GM12878 (cell line): ENCODE measurements at regions not wholly inside any gene's neighbourhood (a gene's known extent, or its start where the extent isn't known, plus 50 kb on each side); places are given as distances from the start of the nearest gene placed in this dataset.

Experiments
- ATAC-seq: fragments of 200-7000 bp; cut with Tn5 transposase; 3 replicates; pipeline ENCODE4 v1.9.1; 2020; ENCODE audit warnings: mild to moderate bottlenecking, moderate library complexity
- BruUV-seq: library from RNA; stranded (reverse); fragments of 400-500 nt; replicated peaks from 2 replicates; lab custom pipeline; 2021; lab: Mats Ljungman, UMichigan
- CTCF ChIA-PET: fragments of 300-600 bp; sonication (Branson Sonifier 250); formaldehyde crosslinking; extraction: SDS; loops from one replicate; lab custom pipeline; 2021; ENCODE audit warnings: inconsistent platforms; lab: Yijun Ruan, JAX
- POLR2A ChIA-PET: fragments of 350-600 bp; formaldehyde crosslinking; extraction: SDS; loops from one replicate; lab custom pipeline; 2021; ENCODE audit warnings: inconsistent platforms; lab: Charles Lee
- RAD21 ChIA-PET: fragments of 300-600 bp; sonication (Branson Sonifier 250); formaldehyde crosslinking; loops from one replicate; lab custom pipeline; 2023; ENCODE audit warnings: antibody characterized with exemption; ENCODE audit not compliant: unreplicated experiment; lab: Charles Lee
- SMC1A ChIA-PET: fragments of 300-600 bp; sonication (Branson Sonifier 250); formaldehyde crosslinking; loops from one replicate; lab custom pipeline; 2023; ENCODE audit not compliant: unreplicated experiment, uncharacterized antibody; lab: Charles Lee
- DNase-seq: peaks from one replicate; pipeline ENCODE4 v3.0.0-alpha.2; 2011; ENCODE audit warnings: low read depth, low spot score
- FAIRE-seq: peaks from 3 replicates; lab custom pipeline; 2011; peaks lifted over from hg19 to GRCh38; lab: Jason Lieb, UNC
- H2AFZ ChIP-seq: 2 replicates; pipeline ENCODE4 v1.6.0; 2011; ENCODE audit warnings: low read depth, low read length, control low read depth; ENCODE audit not compliant: control insufficient read depth
- H3K27ac ChIP-seq: 2 replicates; pipeline ENCODE4 v1.5.1; 2011; ENCODE audit warnings: control low read depth; ENCODE audit not compliant: control insufficient read depth, insufficient read depth
- H3K27me3 ChIP-seq, 2 experiments: replicated peaks in 1 of 2; 2 replicates each; pipeline versions ENCODE4 v1.6.0 to v1.6.1; 2011; ENCODE audit warnings: low read length in 1 of 2; ENCODE audit not compliant: control insufficient read depth in 2 of 2, insufficient read depth in 2 of 2
- H3K36me3 ChIP-seq, 2 experiments: 2 replicates each; pipeline ENCODE4 v1.5.1; 2011; ENCODE audit warnings: low read length in 1 of 2; ENCODE audit not compliant: control insufficient read depth in 2 of 2, insufficient read depth in 2 of 2
- H3K4me1 ChIP-seq: 2 replicates; pipeline ENCODE4 v1.6.1; 2011; ENCODE audit warnings: mild to moderate bottlenecking, low read length, moderate library complexity, mixed read lengths; ENCODE audit not compliant: control insufficient read depth, insufficient read depth
- H3K4me2 ChIP-seq: 2 replicates; pipeline ENCODE4 v1.6.0; 2011; ENCODE audit warnings: control low read depth; ENCODE audit not compliant: control insufficient read depth, insufficient read depth
- H3K4me3 ChIP-seq: fragments of 200-600 bp; sonication (generic); 2 replicates; pipeline ENCODE4 v1.5.1; 2016
- H3K79me2 ChIP-seq: 2 replicates; pipeline ENCODE4 v1.6.0; 2011; ENCODE audit warnings: low read length; ENCODE audit not compliant: control insufficient read depth, insufficient read depth
- H3K9ac ChIP-seq: 2 replicates; pipeline ENCODE4 v1.8.0; 2011; ENCODE audit warnings: low read length, control low read depth, mixed read lengths; ENCODE audit not compliant: control insufficient read depth, insufficient read depth
- H3K9me3 ChIP-seq: replicated peaks from 3 replicates; pipeline ENCODE4 v1.5.1; 2011; ENCODE audit warnings: mild to moderate bottlenecking, low read length; ENCODE audit not compliant: control insufficient read depth, insufficient read depth
- H4K20me1 ChIP-seq: 2 replicates; pipeline ENCODE4 v1.6.0; 2011; ENCODE audit not compliant: control insufficient read depth, insufficient read depth
- BACH1 ChIP-seq: fragments of 450-650 bp; IDR thresholded peaks from 2 replicates; pipeline ENCODE4 v1.6.1; 2017; ENCODE audit warnings: mild to moderate bottlenecking, borderline replicate concordance
- EGR1 ChIP-seq, 2 experiments: IDR thresholded peaks; 1 replicate in 1 of 2; 2 replicates in 1 of 2; pipeline ENCODE4 v1.6.1; 2011 to 2012; ENCODE audit warnings: low read depth in 2 of 2, low read length in 2 of 2, borderline replicate concordance in 1 of 2, mild to moderate bottlenecking in 1 of 2, moderate library complexity in 1 of 2
- KLF5 ChIP-seq: fragments of 450-650 bp; IDR thresholded peaks from 2 replicates; pipeline ENCODE4 v1.6.1; 2014; ENCODE audit warnings: mild to moderate bottlenecking; ENCODE audit not compliant: partially characterized antibody
- MXI1 ChIP-seq: fragments of 150-350 bp; IDR thresholded peaks from 2 replicates; pipeline ENCODE4 v1.6.1; 2011; ENCODE audit warnings: low read depth, mild to moderate bottlenecking, inconsistent platforms, low read length, improper control_type of control experiment
- NFXL1 ChIP-seq: fragments of 450-650 bp; IDR thresholded peaks from 2 replicates; pipeline ENCODE4 v1.6.1; 2017; ENCODE audit warnings: antibody characterized with exemption, mild to moderate bottlenecking, borderline replicate concordance
- NFYA ChIP-seq: IDR thresholded peaks from 2 replicates; pipeline ENCODE4 v1.6.1; 2011; ENCODE audit warnings: low read depth, mild to moderate bottlenecking, low read length, improper control_type of control experiment, borderline replicate concordance
- POU2F2 ChIP-seq: IDR thresholded peaks from 3 replicates; pipeline ENCODE4 v1.6.1; 2011; ENCODE audit warnings: low read depth, mild to moderate bottlenecking, low read length, borderline replicate concordance
- SUPT20H ChIP-seq: IDR thresholded peaks from 2 replicates; pipeline ENCODE4 v1.6.1; 2011; ENCODE audit warnings: low read depth, mild to moderate bottlenecking, low read length, moderate library complexity, borderline replicate concordance; ENCODE audit not compliant: control insufficient read depth
- SUZ12 ChIP-seq: fragments of 200-600 bp; sonication (generic); IDR thresholded peaks from one replicate; pipeline ENCODE4 v1.6.1; 2018; ENCODE audit warnings: antibody characterized with exemption, mild to moderate bottlenecking; ENCODE audit not compliant: unreplicated experiment
- TCF7 ChIP-seq: IDR thresholded peaks from 2 replicates; pipeline ENCODE4 v1.6.1; 2014; ENCODE audit warnings: antibody characterized with exemption, borderline replicate concordance
- WGBS: methylation state at CpG from one replicate; pipeline ENCODE4 v1.1.6; 2016; ENCODE audit warnings: low lambda C conversion rate; ENCODE audit not compliant: insufficient replicate concordance, insufficient coverage; ENCODE audit errors: missing lambda C conversion rate; 5-methylcytosine and 5-hydroxymethylcytosine counted together
- in situ Hi-C: fragments of 300-500 bp; cut with MboI; formaldehyde crosslinking; loops from 9 replicates; pipeline ENCODE4 v1.14.3; 2018; ENCODE audit warnings: mixed read lengths
- intact Hi-C: fragments of 100-400 bp; cut with micrococcal nuclease; formaldehyde crosslinking; loops from one replicate; pipeline ENCODE4 v1.14.2; 2022; ENCODE audit not compliant: unreplicated experiment
- TF ChIP-seq, protein P1 (sequence below): fragments of 450-650 bp; IDR thresholded peaks from 2 replicates; pipeline ENCODE4 v1.6.1; 2016; ENCODE audit warnings: mild to moderate bottlenecking
- TF ChIP-seq, protein P2 (sequence below): IDR thresholded peaks from 2 replicates; pipeline ENCODE4 v1.6.1; 2011; ENCODE audit warnings: mild to moderate bottlenecking, low read depth, low read length, moderate library complexity; ENCODE audit not compliant: insufficient replicate concordance
- TF ChIP-seq, protein P3 (sequence below): fragments of 450-650 bp; IDR thresholded peaks from 2 replicates; pipeline ENCODE4 v1.6.1; 2017; ENCODE audit warnings: mild to moderate bottlenecking, moderate library complexity
- TF ChIP-seq, protein P4 (sequence below): fragments of 450-650 bp; IDR thresholded peaks from 2 replicates; pipeline ENCODE4 v1.6.1; 2018; ENCODE audit warnings: mild to moderate bottlenecking, low read depth, moderate library complexity; ENCODE audit not compliant: partially characterized antibody

DNA sequence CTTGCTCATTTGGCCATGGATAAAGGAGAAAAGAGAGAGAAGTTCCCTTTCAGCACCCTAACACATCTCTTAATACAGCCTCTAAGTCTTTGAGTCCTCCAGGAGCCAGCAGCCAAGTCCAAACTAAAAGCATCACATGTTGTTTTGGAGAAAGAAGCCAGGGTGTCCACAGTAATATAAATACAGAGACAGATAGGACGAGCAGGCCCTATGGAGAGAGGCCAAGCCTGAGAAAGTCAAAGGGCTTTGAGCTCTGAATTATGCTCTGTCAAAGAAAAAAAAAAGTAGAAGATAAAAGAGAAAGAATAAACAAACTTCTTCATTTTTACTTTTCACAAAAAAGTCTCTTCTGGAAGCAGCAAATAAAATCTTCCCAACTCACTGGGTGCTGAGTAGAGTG is 92.4 kb upstream of the THBS1 start:
- 0% methylated on average over 1 of the region's 1 CpG for WGBS
- ChIA-PET SMC1A (no interaction called here), POLR2A (no interaction called here), RAD21 (no interaction called here), CTCF (no interaction called here)
- Histone ChIP-seq H3K27me3 (no peaks in the 10 kb centered on the region), H3K4me3 (no peak overlapping the region), H3K4me1 (no peaks in the 10 kb centered on the region), H2AFZ (no peak overlapping the region), H3K9ac (no peak overlapping the region), H3K9me3 (no peaks in the 10 kb centered on the region), H3K79me2 (no peaks in the 10 kb centered on the region), H3K36me3 (no peaks in the 10 kb centered on the region), H3K4me2 (no peak overlapping the region), H4K20me1 (no peaks in the 10 kb centered on the region), H3K27ac (no peak overlapping the region)
- intact Hi-C loops = no loop called here
- no TSS peak for BruUV-seq
- FAIRE-seq (no peak), ATAC-seq (no peak), DNase-seq (no peak)
- in situ Hi-C loops = no loop called here
- TF ChIP-seq, protein P1, sequence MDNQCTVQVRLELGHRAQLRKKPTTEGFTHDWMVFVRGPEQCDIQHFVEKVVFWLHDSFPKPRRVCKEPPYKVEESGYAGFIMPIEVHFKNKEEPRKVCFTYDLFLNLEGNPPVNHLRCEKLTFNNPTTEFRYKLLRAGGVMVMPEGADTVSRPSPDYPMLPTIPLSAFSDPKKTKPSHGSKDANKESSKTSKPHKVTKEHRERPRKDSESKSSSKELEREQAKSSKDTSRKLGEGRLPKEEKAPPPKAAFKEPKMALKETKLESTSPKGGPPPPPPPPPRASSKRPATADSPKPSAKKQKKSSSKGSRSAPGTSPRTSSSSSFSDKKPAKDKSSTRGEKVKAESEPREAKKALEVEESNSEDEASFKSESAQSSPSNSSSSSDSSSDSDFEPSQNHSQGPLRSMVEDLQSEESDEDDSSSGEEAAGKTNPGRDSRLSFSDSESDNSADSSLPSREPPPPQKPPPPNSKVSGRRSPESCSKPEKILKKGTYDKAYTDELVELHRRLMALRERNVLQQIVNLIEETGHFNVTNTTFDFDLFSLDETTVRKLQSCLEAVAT = no peak
- TF ChIP-seq, protein P2, sequence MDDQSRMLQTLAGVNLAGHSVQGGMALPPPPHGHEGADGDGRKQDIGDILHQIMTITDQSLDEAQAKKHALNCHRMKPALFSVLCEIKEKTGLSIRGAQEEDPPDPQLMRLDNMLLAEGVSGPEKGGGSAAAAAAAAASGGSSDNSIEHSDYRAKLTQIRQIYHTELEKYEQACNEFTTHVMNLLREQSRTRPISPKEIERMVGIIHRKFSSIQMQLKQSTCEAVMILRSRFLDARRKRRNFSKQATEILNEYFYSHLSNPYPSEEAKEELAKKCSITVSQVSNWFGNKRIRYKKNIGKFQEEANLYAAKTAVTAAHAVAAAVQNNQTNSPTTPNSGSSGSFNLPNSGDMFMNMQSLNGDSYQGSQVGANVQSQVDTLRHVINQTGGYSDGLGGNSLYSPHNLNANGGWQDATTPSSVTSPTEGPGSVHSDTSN = no peak
- TF ChIP-seq SUZ12 (no peak), TCF7 (no peak), MXI1 (no peak), EGR1 (IDR thresholded peaks at IDR 0.05; ENCODE audit: borderline replicate concordance in 1 of 2, low read depth in 2 of 2, low read length in 2 of 2) (no peak), SUPT20H (no peak), NFXL1 (no peak), POU2F2 (no peak), NFYA (no peak), KLF5 (no peak), BACH1 (no peak)
- TF ChIP-seq, protein P3, sequence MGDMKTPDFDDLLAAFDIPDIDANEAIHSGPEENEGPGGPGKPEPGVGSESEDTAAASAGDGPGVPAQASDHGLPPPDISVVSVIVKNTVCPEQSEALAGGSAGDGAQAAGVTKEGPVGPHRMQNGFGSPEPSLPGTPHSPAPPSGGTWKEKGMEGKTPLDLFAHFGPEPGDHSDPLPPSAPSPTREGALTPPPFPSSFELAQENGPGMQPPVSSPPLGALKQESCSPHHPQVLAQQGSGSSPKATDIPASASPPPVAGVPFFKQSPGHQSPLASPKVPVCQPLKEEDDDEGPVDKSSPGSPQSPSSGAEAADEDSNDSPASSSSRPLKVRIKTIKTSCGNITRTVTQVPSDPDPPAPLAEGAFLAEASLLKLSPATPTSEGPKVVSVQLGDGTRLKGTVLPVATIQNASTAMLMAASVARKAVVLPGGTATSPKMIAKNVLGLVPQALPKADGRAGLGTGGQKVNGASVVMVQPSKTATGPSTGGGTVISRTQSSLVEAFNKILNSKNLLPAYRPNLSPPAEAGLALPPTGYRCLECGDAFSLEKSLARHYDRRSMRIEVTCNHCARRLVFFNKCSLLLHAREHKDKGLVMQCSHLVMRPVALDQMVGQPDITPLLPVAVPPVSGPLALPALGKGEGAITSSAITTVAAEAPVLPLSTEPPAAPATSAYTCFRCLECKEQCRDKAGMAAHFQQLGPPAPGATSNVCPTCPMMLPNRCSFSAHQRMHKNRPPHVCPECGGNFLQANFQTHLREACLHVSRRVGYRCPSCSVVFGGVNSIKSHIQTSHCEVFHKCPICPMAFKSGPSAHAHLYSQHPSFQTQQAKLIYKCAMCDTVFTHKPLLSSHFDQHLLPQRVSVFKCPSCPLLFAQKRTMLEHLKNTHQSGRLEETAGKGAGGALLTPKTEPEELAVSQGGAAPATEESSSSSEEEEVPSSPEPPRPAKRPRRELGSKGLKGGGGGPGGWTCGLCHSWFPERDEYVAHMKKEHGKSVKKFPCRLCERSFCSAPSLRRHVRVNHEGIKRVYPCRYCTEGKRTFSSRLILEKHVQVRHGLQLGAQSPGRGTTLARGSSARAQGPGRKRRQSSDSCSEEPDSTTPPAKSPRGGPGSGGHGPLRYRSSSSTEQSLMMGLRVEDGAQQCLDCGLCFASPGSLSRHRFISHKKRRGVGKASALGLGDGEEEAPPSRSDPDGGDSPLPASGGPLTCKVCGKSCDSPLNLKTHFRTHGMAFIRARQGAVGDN = no peak
- TF ChIP-seq, protein P4, sequence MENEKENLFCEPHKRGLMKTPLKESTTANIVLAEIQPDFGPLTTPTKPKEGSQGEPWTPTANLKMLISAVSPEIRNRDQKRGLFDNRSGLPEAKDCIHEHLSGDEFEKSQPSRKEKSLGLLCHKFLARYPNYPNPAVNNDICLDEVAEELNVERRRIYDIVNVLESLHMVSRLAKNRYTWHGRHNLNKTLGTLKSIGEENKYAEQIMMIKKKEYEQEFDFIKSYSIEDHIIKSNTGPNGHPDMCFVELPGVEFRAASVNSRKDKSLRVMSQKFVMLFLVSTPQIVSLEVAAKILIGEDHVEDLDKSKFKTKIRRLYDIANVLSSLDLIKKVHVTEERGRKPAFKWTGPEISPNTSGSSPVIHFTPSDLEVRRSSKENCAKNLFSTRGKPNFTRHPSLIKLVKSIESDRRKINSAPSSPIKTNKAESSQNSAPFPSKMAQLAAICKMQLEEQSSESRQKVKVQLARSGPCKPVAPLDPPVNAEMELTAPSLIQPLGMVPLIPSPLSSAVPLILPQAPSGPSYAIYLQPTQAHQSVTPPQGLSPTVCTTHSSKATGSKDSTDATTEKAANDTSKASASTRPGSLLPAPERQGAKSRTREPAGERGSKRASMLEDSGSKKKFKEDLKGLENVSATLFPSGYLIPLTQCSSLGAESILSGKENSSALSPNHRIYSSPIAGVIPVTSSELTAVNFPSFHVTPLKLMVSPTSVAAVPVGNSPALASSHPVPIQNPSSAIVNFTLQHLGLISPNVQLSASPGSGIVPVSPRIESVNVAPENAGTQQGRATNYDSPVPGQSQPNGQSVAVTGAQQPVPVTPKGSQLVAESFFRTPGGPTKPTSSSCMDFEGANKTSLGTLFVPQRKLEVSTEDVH = no peak
